Ishikawa (cell line): ENCODE measurements at regions not wholly inside any gene's neighbourhood (a gene's known extent, or its start where the extent isn't known, plus 50 kb on each side); places are given as distances from the start of the nearest gene placed in this dataset.

Experiments used
- CEBPB ChIP-seq: IDR thresholded peaks from 2 replicates; pipeline ENCODE4 v1.6.1; 2012
- CREB1 ChIP-seq: IDR thresholded peaks from 2 replicates; pipeline ENCODE4 v1.6.1; 2012; ENCODE audit warnings: low read depth
- EGR1 ChIP-seq: IDR thresholded peaks from 2 replicates; pipeline ENCODE4 v1.6.1; 2012
- EP300 ChIP-seq: IDR thresholded peaks from 2 replicates; pipeline ENCODE4 v1.6.1; 2012; ENCODE audit warnings: borderline replicate concordance
- FOXM1 ChIP-seq: IDR thresholded peaks from 2 replicates; pipeline ENCODE4 v1.6.1; 2012; ENCODE audit warnings: low read depth, borderline replicate concordance
- TAF1 ChIP-seq: IDR thresholded peaks from 2 replicates; pipeline ENCODE4 v1.6.1; 2012; ENCODE audit warnings: low read depth, mild to moderate bottlenecking
- TCF12 ChIP-seq: IDR thresholded peaks from 2 replicates; pipeline ENCODE4 v1.6.1; 2012; ENCODE audit warnings: low read depth
- TF ChIP-seq, protein P1 (sequence below): IDR thresholded peaks from 2 replicates; pipeline ENCODE4 v1.6.1; 2012; ENCODE audit warnings: low read depth, mild to moderate bottlenecking

- no peak for TF ChIP-seq CEBPB
- TF ChIP-seq TAF1, result no peak
- no peak for TF ChIP-seq EGR1
- no peak for TF ChIP-seq CREB1
- TF ChIP-seq TCF12, result no peak
- TF ChIP-seq, protein P1, sequence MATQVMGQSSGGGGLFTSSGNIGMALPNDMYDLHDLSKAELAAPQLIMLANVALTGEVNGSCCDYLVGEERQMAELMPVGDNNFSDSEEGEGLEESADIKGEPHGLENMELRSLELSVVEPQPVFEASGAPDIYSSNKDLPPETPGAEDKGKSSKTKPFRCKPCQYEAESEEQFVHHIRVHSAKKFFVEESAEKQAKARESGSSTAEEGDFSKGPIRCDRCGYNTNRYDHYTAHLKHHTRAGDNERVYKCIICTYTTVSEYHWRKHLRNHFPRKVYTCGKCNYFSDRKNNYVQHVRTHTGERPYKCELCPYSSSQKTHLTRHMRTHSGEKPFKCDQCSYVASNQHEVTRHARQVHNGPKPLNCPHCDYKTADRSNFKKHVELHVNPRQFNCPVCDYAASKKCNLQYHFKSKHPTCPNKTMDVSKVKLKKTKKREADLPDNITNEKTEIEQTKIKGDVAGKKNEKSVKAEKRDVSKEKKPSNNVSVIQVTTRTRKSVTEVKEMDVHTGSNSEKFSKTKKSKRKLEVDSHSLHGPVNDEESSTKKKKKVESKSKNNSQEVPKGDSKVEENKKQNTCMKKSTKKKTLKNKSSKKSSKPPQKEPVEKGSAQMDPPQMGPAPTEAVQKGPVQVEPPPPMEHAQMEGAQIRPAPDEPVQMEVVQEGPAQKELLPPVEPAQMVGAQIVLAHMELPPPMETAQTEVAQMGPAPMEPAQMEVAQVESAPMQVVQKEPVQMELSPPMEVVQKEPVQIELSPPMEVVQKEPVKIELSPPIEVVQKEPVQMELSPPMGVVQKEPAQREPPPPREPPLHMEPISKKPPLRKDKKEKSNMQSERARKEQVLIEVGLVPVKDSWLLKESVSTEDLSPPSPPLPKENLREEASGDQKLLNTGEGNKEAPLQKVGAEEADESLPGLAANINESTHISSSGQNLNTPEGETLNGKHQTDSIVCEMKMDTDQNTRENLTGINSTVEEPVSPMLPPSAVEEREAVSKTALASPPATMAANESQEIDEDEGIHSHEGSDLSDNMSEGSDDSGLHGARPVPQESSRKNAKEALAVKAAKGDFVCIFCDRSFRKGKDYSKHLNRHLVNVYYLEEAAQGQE, result no peak
- no peak for TF ChIP-seq FOXM1
- TF ChIP-seq EP300, result no peak
These were observed 85.1 kb upstream of the FGFR2 start for GRCh38 chr10:121683366-121683765.
